ENCODE measurements at regions not wholly inside any gene's neighbourhood (a gene's known extent, or its start where the extent isn't known, plus 50 kb on each side); places are given as distances from the start of the nearest gene placed in this dataset.

DNA sequence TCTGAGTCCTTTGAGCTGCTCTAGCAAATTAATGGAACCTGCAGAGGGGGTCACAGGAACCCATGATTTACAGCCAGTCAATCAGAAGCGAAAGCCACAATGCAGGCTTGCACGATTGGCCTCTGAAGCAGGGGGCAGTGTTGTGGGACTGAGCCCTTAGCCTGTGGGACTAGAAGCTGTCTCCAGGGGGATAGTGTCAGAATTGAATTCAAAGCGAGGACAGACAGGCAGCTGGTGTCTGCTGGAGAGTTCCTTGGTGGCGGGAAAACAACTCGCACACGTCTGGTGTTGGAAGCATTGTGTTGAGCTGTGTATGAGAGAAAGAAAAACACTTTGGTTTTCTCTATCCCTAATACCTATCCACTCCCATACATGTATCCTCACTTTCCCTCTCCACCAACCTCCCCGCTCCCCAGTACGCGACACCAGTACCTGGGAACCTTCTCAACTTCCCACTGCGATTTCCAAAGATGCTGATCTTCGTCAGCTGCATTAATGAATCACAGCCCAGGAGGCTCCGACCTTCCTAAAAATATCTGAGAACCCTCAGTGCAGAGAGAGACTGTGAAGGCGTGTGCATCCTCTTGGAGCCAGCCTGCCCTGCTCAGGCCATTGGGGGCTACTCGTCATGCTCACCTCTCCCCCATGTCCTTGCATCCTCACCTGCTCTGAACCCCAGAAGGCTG is 88.2 kb downstream of the HS1BP3 start:
- no peak for DNase-seq

DNA sequence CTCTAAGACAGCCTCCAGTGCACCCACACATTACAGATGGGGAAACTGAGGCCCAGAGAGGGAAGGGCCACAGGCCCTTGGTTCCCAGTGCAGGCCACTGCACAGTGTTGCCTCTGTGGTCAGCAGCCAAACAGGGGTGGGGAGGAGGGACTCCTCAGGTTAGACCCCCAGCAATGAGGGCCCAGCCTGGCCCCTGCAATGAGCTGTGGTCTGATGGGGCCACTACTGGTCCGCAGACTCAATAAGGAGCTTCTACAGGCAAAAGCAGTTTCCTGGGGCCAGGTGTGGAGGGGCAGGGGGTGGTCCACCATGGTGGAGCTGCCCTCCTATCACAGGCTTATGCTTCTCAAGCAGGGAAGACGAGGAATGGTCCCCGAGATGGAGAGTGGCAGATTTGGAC is 87.6 kb downstream of the HS1BP3 start:
- DNase-seq: no peak

GRCh38 chr2:20563833-20564232 is 87.1 kb downstream of the HS1BP3 start:
- no peak for DNase-seq

- no peak for DNase-seq
These were observed 85.7 kb downstream of the HS1BP3 start for GRCh38 chr2:20565101-20565622.

DNA sequence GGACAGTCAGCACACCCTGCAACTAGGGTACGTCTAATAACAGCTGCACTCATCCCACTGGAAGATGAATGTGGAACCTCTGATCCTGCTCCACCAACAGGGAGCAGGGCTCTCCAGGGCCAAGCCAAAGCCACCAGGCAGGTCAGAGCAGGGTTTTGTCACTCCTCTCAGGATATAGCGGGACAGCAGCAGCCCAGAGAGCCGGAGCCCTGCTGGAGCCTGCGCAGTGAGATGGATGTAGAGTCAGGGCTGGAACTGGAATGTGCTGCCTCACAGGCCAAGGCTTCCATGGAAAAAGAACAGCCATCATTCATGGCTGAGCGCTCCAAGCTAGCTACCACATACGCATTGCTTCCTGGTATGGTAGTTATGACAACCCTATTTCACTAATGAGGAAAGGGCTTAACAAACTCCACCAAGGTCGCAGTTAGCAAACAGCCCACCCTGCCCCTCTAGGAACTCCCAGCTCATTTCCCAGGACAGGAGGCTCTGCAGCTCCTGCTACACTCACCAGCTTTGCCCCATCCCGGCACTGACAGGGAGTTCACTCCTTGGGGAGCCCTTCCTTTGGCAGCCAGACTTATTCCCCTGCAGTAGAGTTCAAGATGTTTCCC is 85.2 kb downstream of the HS1BP3 start:
- no peak for DNase-seq

DNA sequence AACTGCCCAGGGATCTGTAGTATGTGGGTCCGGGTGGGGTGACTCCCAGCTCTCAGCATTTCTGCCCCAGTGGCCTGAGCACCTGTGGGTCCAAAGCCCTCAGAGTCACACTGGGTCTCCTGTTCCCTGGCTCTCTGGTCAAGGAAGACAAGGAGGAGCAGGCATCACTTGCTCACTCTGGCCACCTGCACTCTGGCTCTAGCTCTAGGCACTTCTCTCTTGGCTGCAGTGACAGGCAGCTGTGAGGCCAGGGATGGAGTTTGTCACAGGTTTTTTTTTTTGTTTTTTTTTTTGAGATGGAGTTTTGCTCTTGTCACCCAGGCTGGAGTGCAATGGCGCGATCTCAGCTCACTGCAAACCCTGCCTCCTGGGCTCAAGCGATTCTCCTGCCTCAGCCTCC is 84.6 kb downstream of the HS1BP3 start:
- DNase-seq: no peak

DNA sequence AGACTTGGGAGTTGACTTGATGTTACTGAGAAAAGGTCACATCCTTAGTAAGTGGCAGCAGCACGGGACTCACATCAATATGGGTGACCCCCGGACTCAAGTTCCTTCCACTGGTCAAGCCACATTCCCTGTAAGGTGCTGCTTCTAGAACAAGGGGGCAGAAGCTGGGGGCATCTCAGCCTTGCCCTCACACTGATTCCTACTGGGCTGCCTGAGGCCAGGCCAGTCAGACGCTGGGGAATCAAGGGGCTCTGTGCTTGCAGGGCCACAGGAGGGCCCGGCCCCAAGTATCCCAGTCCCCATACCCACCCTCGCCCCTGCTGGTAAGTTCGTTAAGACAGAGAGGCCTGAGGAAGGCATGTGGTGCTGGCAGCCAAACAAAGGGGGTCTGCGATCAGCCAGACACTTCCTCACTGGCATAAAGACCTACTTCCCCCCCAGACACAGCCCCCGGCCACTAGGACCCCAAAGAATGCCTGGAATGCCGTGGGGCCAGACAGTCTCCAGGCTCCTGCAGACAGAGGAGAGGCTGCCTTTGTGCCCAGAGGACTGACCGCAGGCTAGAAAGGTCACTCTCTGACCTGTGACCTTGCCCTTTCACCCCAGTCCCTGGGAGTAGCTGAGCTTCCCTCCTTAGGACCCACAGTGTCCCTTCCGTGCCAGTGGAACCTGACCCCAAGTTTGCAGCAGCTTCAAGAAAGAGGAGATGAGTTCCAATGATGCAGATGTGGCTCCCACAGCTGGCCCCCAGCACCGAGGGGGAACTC is 83.6 kb downstream of the HS1BP3 start:
- no peak for DNase-seq
